22Rv1 (cell line): ENCODE measurements at regions not wholly inside any gene's neighbourhood (a gene's known extent, or its start where the extent isn't known, plus 50 kb on each side); places are given as distances from the start of the nearest gene placed in this dataset.

Source experiments
- H3K27ac ChIP-seq: fragments of 450-650 bp; 2 replicates; pipeline ENCODE4 v1.5.1; 2017
- CTCF ChIP-seq: fragments of 450-650 bp; IDR thresholded peaks from 2 replicates; pipeline ENCODE4 v1.5.1; 2017; ENCODE audit warnings: mild to moderate bottlenecking
- ZFX ChIP-seq: fragments of 450-650 bp; IDR thresholded peaks from 2 replicates; pipeline ENCODE4 v1.6.1; 2017; ENCODE audit warnings: antibody characterized with exemption, borderline replicate concordance

- TF ChIP-seq CTCF (no peak), ZFX (no peak)
- H3K27ac ChIP-seq = no peak overlapping the region
Observed at GRCh38 chr4:155591738-155592143, 74.9 kb upstream of the GUCY1A1 start.

GRCh38 chr4:155590796-155591585, 75.7 kb upstream of the GUCY1A1 start:
- TF ChIP-seq ZFX (no peak), CTCF (no peak)
- H3K27ac ChIP-seq = no peak overlapping the region

GRCh38 chr4:155588437-155588836, 78.2 kb upstream of the GUCY1A1 start:
- H3K27ac ChIP-seq = no peak overlapping the region
- no peak for TF ChIP-seq ZFX
- TF ChIP-seq CTCF = no peak

- TF ChIP-seq ZFX (no peak), CTCF (no peak)
- H3K27ac ChIP-seq = no peak overlapping the region
Observed at GRCh38 chr4:155587766-155588165, 78.9 kb upstream of the GUCY1A1 start.

GRCh38 chr4:155582971-155583437, 83.6 kb upstream of the GUCY1A1 start:
- TF ChIP-seq CTCF (no peak), ZFX (no peak)
- no peak overlapping the region for H3K27ac ChIP-seq

GRCh38 chr4:155582041-155582440, 84.6 kb upstream of the GUCY1A1 start:
- H3K27ac ChIP-seq = no peak overlapping the region
- no peak for TF ChIP-seq CTCF
- no peak for TF ChIP-seq ZFX

- TF ChIP-seq CTCF (no peak), ZFX (no peak)
Observed at GRCh38 chr4:155578726-155579370, 87.8 kb upstream of the GUCY1A1 start.

More at GRCh38 chr4:155578726-155579370, 87.8 kb upstream of the GUCY1A1 start:
- no peak overlapping the region for H3K27ac ChIP-seq
